22Rv1 (cell line): ENCODE measurements at regions not wholly inside any gene's neighbourhood (a gene's known extent, or its start where the extent isn't known, plus 50 kb on each side); places are given as distances from the start of the nearest gene placed in this dataset.

Source experiments
- ZFX ChIP-seq: fragments of 450-650 bp; IDR thresholded peaks from 2 replicates; pipeline ENCODE4 v1.6.1; 2017; ENCODE audit warnings: antibody characterized with exemption, borderline replicate concordance
- TF ChIP-seq, protein P1 (sequence below): fragments of 450-650 bp; IDR thresholded peaks from 2 replicates; pipeline ENCODE4 v1.5.1; 2017; ENCODE audit warnings: mild to moderate bottlenecking

DNA sequence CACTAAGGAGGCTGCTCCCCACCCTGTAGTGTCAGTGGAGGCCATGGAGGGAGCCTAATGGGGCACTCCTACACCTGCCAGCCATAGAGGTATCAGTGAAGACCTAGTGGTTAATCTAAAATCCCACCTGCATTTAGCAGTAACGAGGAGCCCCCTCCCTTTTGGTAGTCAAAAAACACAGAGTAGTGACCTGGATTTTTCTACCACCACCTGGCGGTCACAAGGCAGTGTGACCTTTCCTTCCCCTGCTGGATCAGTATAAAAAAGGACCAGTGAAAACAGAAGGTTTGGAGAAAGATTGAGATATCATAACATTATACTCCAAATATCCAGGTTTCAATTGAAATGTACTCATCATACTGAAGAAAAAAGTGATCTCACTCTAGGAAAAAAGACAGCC is 241.2 kb downstream of the PYDC2 start:
- TF ChIP-seq, protein P1, sequence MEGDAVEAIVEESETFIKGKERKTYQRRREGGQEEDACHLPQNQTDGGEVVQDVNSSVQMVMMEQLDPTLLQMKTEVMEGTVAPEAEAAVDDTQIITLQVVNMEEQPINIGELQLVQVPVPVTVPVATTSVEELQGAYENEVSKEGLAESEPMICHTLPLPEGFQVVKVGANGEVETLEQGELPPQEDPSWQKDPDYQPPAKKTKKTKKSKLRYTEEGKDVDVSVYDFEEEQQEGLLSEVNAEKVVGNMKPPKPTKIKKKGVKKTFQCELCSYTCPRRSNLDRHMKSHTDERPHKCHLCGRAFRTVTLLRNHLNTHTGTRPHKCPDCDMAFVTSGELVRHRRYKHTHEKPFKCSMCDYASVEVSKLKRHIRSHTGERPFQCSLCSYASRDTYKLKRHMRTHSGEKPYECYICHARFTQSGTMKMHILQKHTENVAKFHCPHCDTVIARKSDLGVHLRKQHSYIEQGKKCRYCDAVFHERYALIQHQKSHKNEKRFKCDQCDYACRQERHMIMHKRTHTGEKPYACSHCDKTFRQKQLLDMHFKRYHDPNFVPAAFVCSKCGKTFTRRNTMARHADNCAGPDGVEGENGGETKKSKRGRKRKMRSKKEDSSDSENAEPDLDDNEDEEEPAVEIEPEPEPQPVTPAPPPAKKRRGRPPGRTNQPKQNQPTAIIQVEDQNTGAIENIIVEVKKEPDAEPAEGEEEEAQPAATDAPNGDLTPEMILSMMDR = no peak
- TF ChIP-seq ZFX = no peak
